ENCODE measurements at regions not wholly inside any gene's neighbourhood (a gene's known extent, or its start where the extent isn't known, plus 50 kb on each side); places are given as distances from the start of the nearest gene placed in this dataset.

DNA sequence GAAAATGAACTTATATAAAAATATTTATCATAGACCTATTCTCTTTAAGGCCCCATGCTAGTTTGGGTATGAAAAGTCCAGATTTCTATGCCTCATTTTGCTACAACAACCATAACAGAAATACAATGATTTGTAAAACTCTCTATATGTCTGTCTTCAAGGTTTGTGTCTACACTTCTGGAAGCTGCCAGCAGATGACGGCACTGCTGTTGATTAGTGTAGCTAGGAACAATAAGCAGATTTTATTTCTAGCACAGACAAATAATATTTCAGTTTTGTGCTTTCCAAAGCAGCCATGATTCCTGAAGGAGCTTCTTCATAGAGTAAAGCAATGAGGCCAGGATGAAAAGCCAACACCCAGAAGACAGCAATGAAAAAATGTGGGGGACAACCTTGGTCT, 779.6 kb upstream of the ADGRL2 start:
- ChIA-PET CTCF (ENCODE audit: unreplicated experiment) (no interaction called here), POLR2A (interaction anchor here (0.6 kb wide), 1 partner anchor 48 kb away, joined by 3 read pairs; no protein-coding TSS in a partner anchor)
- TF ChIP-seq CTCF (conservative IDR thresholded peaks at IDR 0.05; ENCODE audit: low read length) (no peak), EZH2phosphoT487 (IDR thresholded peaks at IDR 0.05; ENCODE audit: borderline replicate concordance, low read depth, low read length) (no peak)
- H3K4me3 ChIP-seq (ENCODE audit: low read depth, low read length, poor library complexity, severe bottlenecking): no peak overlapping the region
- no TSS peak for BruUV-seq (replicated peaks)
- no peak overlapping the region for H2AFZ ChIP-seq (ENCODE audit: low read length)
- no peak overlapping the region for H3K27ac ChIP-seq (ENCODE audit: low read depth, low read length, poor library complexity, severe bottlenecking)
- no peaks in the 10 kb centered on the region for H3K9me3 ChIP-seq (ENCODE audit: low read length)
- no peaks in the 10 kb centered on the region for H4K20me1 ChIP-seq (ENCODE audit: insufficient read depth, low read length)
- intact Hi-C loops (cut with micrococcal nuclease; ENCODE audit: unreplicated experiment): no loop called here
- no peaks in the 10 kb centered on the region for H3K4me1 ChIP-seq (ENCODE audit: insufficient read depth, low read length, poor library complexity, severe bottlenecking)
- H3K36me3 ChIP-seq (ENCODE audit: insufficient read depth, low read length): no peaks in the 10 kb centered on the region
- H3K9me2 ChIP-seq (ENCODE audit: insufficient read depth, low read length): no peaks in the 10 kb centered on the region
- DNase-seq (ENCODE audit: low spot score): no peak
- H3K79me2 ChIP-seq (ENCODE audit: insufficient read depth, low read depth, low read length): no peaks in the 10 kb centered on the region
- H3K4me2 ChIP-seq (ENCODE audit: low read length): no peak overlapping the region

- H3K79me2 ChIP-seq (ENCODE audit: insufficient read depth, low read depth, low read length): no peaks in the 10 kb centered on the region
- no peaks in the 10 kb centered on the region for H3K4me1 ChIP-seq (ENCODE audit: insufficient read depth, low read length, poor library complexity, severe bottlenecking)
- TF ChIP-seq CTCF (conservative IDR thresholded peaks at IDR 0.05; ENCODE audit: low read length): no peak
- TF ChIP-seq EZH2phosphoT487 (IDR thresholded peaks at IDR 0.05; ENCODE audit: borderline replicate concordance, low read depth, low read length): no peak
- no peak overlapping the region for H3K4me3 ChIP-seq (ENCODE audit: low read depth, low read length, poor library complexity, severe bottlenecking)
- POLR2A ChIA-PET: interaction anchor here (0.6 to 0.8 kb wide), 2 partner anchors 30 to 48 kb away, joined by 3 to 5 read pairs; no protein-coding TSS in a partner anchor
- H3K36me3 ChIP-seq (ENCODE audit: insufficient read depth, low read length): no peaks in the 10 kb centered on the region
- H2AFZ ChIP-seq (ENCODE audit: low read length): no peak overlapping the region
- H3K4me2 ChIP-seq (ENCODE audit: low read length): no peak overlapping the region
- H4K20me1 ChIP-seq (ENCODE audit: insufficient read depth, low read length): no peaks in the 10 kb centered on the region
- CTCF ChIA-PET (ENCODE audit: unreplicated experiment): no interaction called here
- no peaks in the 10 kb centered on the region for H3K9me2 ChIP-seq (ENCODE audit: insufficient read depth, low read length)
- H3K27ac ChIP-seq (ENCODE audit: low read depth, low read length, poor library complexity, severe bottlenecking): no peak overlapping the region
- BruUV-seq (replicated peaks): no TSS peak
- intact Hi-C loops (cut with micrococcal nuclease; ENCODE audit: unreplicated experiment): no loop called here
- no peaks in the 10 kb centered on the region for H3K9me3 ChIP-seq (ENCODE audit: low read length)
- DNase-seq (ENCODE audit: low spot score): no peak
These were observed 780.2 kb upstream of the ADGRL2 start for GRCh38 chr1:81020506-81020905.

GRCh38 chr1:81010126-81010525, 790.6 kb upstream of the ADGRL2 start:
- TF ChIP-seq EZH2phosphoT487 (IDR thresholded peaks at IDR 0.05; ENCODE audit: borderline replicate concordance, low read depth, low read length) (no peak), CTCF (conservative IDR thresholded peaks at IDR 0.05; ENCODE audit: low read length) (no peak)
- no peaks in the 10 kb centered on the region for H3K9me3 ChIP-seq (ENCODE audit: low read length)
- intact Hi-C loops (cut with micrococcal nuclease; ENCODE audit: unreplicated experiment): no loop called here
- no TSS peak for BruUV-seq (replicated peaks)
- H3K4me3 ChIP-seq (ENCODE audit: low read depth, low read length, poor library complexity, severe bottlenecking): no peak overlapping the region
- no peaks in the 10 kb centered on the region for H3K4me1 ChIP-seq (ENCODE audit: insufficient read depth, low read length, poor library complexity, severe bottlenecking)
- no peaks in the 10 kb centered on the region for H3K79me2 ChIP-seq (ENCODE audit: insufficient read depth, low read depth, low read length)
- H3K36me3 ChIP-seq (ENCODE audit: insufficient read depth, low read length): no peaks in the 10 kb centered on the region
- H4K20me1 ChIP-seq (ENCODE audit: insufficient read depth, low read length): no peaks in the 10 kb centered on the region
- H3K4me2 ChIP-seq (ENCODE audit: low read length): no peak overlapping the region
- no peak for DNase-seq (ENCODE audit: low spot score)
- H3K9me2 ChIP-seq (ENCODE audit: insufficient read depth, low read length): no peaks in the 10 kb centered on the region
- CTCF ChIA-PET (ENCODE audit: unreplicated experiment): no interaction called here
- POLR2A ChIA-PET: no interaction called here
- H3K27ac ChIP-seq (ENCODE audit: low read depth, low read length, poor library complexity, severe bottlenecking): no peak overlapping the region
- H2AFZ ChIP-seq (ENCODE audit: low read length): no peak overlapping the region
